Upper lobe of left lung (tissue), 6 donors: ENCODE measurements at regions not wholly inside any gene's neighbourhood (a gene's known extent, or its start where the extent isn't known, plus 50 kb on each side); places are given as distances from the start of the nearest gene placed in this dataset.

Source experiments
- ATAC-seq, 2 donors: fragments of 200-7000 bp; cut with Tn5 transposase; one replicate each; pipeline ENCODE4 v1.9.1; 2022; ENCODE audit warnings: mild to moderate bottlenecking in 2 of 2, moderate library complexity in 2 of 2; ENCODE audit not compliant: low FRiP score in 2 of 2
- DNase-seq, 2 donors: peaks; one replicate each; pipeline ENCODE4 v3.0.0-alpha.2; 2019 to 2020
- H3K27ac ChIP-seq, 4 donors: fragments of 200-600 bp; sonication (generic); one replicate each; pipeline ENCODE4 v1.5.1; 2016 to 2019
- H3K27me3 ChIP-seq, 4 donors: fragments of 200-600 bp; sonication (generic); one replicate each; pipeline ENCODE4 v1.5.1; 2017 to 2019
- H3K36me3 ChIP-seq, 4 donors: fragments of 200-600 bp; sonication (generic); one replicate each; pipeline ENCODE4 v1.5.1; 2016 to 2019
- H3K4me1 ChIP-seq, 4 donors: fragments of 200-600 bp; sonication (generic); one replicate each; pipeline ENCODE4 v1.5.1; 2018 to 2019
- H3K4me3 ChIP-seq, 4 donors: fragments of 200-600 bp; sonication (generic); one replicate each; pipeline ENCODE4 v1.5.1; 2017 to 2019; ENCODE audit warnings: mild to moderate bottlenecking in 2 of 4, moderate library complexity in 1 of 4
- H3K9me3 ChIP-seq, 4 donors: fragments of 200-600 bp; sonication (generic); one replicate each; pipeline ENCODE4 v1.5.1; 2018 to 2019
- CTCF ChIP-seq, 6 experiments: fragments of 450-650 bp in 4 of 6; fragments of 200-600 bp in 2 of 6; sonication (generic) in 2 of 6; IDR thresholded peaks; one replicate each; pipeline ENCODE4 v1.5.1; 2016 to 2019; ENCODE audit warnings: antibody characterized with exemption in 6 of 6
- EP300 ChIP-seq, 4 donors: sonication (generic); formaldehyde crosslinking; IDR thresholded peaks; one replicate each; pipeline ENCODE4 v1.5.1; 2017; ENCODE audit warnings: antibody characterized with exemption in 4 of 4, control low read depth in 2 of 4
- POLR2A ChIP-seq, 4 donors: fragments of 450-650 bp; IDR thresholded peaks; one replicate each; pipeline ENCODE4 v1.5.1; 2016 to 2017; ENCODE audit warnings: antibody characterized with exemption in 4 of 4, mild to moderate bottlenecking in 2 of 4
- POLR2AphosphoS5 ChIP-seq, 2 donors: sonication (generic); formaldehyde crosslinking; IDR thresholded peaks; one replicate each; pipeline ENCODE4 v1.5.1; 2017; ENCODE audit warnings: antibody characterized with exemption in 2 of 2
- WGBS, 2 donors: methylation state at CpG; one replicate each; pipeline ENCODE4 v1.1.5; 2017 to 2018; 5-methylcytosine and 5-hydroxymethylcytosine counted together
- donor health status: DM: no; HTN: no; CAD: no; lungs with moderate emphysema.
- donor health status: DM: no; HTN: yes; CAD: no; lungs with severe emphysema.

GRCh38 chr5:174352681-174353080 is 307.2 kb downstream of the NSG2 start:
- TF ChIP-seq POLR2A (IDR thresholded peaks at IDR 0.05) = no peak
- no peak for TF ChIP-seq EP300 (IDR thresholded peaks at IDR 0.05)
- TF ChIP-seq CTCF (IDR thresholded peaks at IDR 0.05) = no peak
- TF ChIP-seq POLR2AphosphoS5 (IDR thresholded peaks at IDR 0.05) = no peak
- H3K4me3 ChIP-seq = no peak overlapping the region
- H3K27me3 ChIP-seq = no peaks in the 10 kb centered on the region
- H3K9me3 ChIP-seq = no peaks in the 10 kb centered on the region
- DNase-seq (no peak), ATAC-seq (no peak)
- no peak overlapping the region for H3K27ac ChIP-seq
- 68 to 85% methylated on average over 4 of the region's 4 CpGs for WGBS, 2 donors
- H3K36me3 ChIP-seq = no peaks in the 10 kb centered on the region
- H3K4me1 ChIP-seq = no peaks in the 10 kb centered on the region

- DNase-seq = no peak
- no peaks in the 10 kb centered on the region for H3K27me3 ChIP-seq
- no peak for TF ChIP-seq POLR2AphosphoS5 (IDR thresholded peaks at IDR 0.05)
- no peak for TF ChIP-seq CTCF (IDR thresholded peaks at IDR 0.05)
- no peak for TF ChIP-seq POLR2A (IDR thresholded peaks at IDR 0.05)
- TF ChIP-seq EP300 (IDR thresholded peaks at IDR 0.05) = no peak
- no peaks in the 10 kb centered on the region for H3K36me3 ChIP-seq
- WGBS, 2 donors = 76 to 84% methylated on average over 5 of the region's 5 CpGs
- H3K9me3 ChIP-seq = no peaks in the 10 kb centered on the region
- no peaks in the 10 kb centered on the region for H3K4me1 ChIP-seq
- no peak overlapping the region for H3K4me3 ChIP-seq
- peak in 1 of 2 donors; percentile 68 for ATAC-seq
- H3K27ac ChIP-seq = no peak overlapping the region
Observed at GRCh38 chr5:174354571-174354970, 309.1 kb downstream of the NSG2 start.

GRCh38 chr5:174355208-174355612 is 309.7 kb downstream of the NSG2 start:
- no peak for TF ChIP-seq POLR2A (IDR thresholded peaks at IDR 0.05)
- no peak for TF ChIP-seq POLR2AphosphoS5 (IDR thresholded peaks at IDR 0.05)

GRCh38 chr5:174355995-174356394 is 310.5 kb downstream of the NSG2 start:
- no peak for ATAC-seq

More at GRCh38 chr5:174355208-174355612, 309.7 kb downstream of the NSG2 start:
- no peaks in the 10 kb centered on the region for H3K36me3 ChIP-seq
- ATAC-seq (peak in 1 of 2 donors; percentile 93), DNase-seq (no peak)
- WGBS, 2 donors = 36 to 52% methylated on average over 2 of the region's 2 CpGs
- H3K4me1 ChIP-seq = no peaks in the 10 kb centered on the region
- no peak overlapping the region for H3K27ac ChIP-seq
- no peaks in the 10 kb centered on the region for H3K27me3 ChIP-seq
- no peaks in the 10 kb centered on the region for H3K9me3 ChIP-seq
- H3K4me3 ChIP-seq = no peak overlapping the region

GRCh38 chr5:174356536-174356935 is 311.0 kb downstream of the NSG2 start:
- H3K27ac ChIP-seq = no peak overlapping the region
- H3K27me3 ChIP-seq = no peaks in the 10 kb centered on the region
- 85 to 91% methylated on average over 2 of the region's 2 CpGs for WGBS, 2 donors
- DNase-seq = no peak
- TF ChIP-seq POLR2AphosphoS5 (IDR thresholded peaks at IDR 0.05) (no peak), POLR2A (IDR thresholded peaks at IDR 0.05) (no peak), EP300 (IDR thresholded peaks at IDR 0.05) (no peak), CTCF (IDR thresholded peaks at IDR 0.05) (no peak)
- no peak overlapping the region for H3K4me3 ChIP-seq
- no peaks in the 10 kb centered on the region for H3K9me3 ChIP-seq
- no peak for ATAC-seq
- H3K4me1 ChIP-seq = no peaks in the 10 kb centered on the region
- H3K36me3 ChIP-seq = no peaks in the 10 kb centered on the region

More at GRCh38 chr5:174355995-174356394, 310.5 kb downstream of the NSG2 start:
- Histone ChIP-seq H3K4me1 (no peaks in the 10 kb centered on the region), H3K4me3 (no peak overlapping the region), H3K36me3 (no peaks in the 10 kb centered on the region), H3K9me3 (no peaks in the 10 kb centered on the region), H3K27me3 (no peaks in the 10 kb centered on the region), H3K27ac (no peak overlapping the region)
- DNase-seq = no peak
- WGBS, 2 donors = 96 to 100% methylated on average over 1 to 2 of the region's 2 CpGs
- TF ChIP-seq CTCF (IDR thresholded peaks at IDR 0.05) = no peak
- TF ChIP-seq POLR2AphosphoS5 (IDR thresholded peaks at IDR 0.05) = no peak
- TF ChIP-seq EP300 (IDR thresholded peaks at IDR 0.05) = no peak
